Smooth muscle cell (in vitro differentiated cells): ENCODE measurements at regions not wholly inside any gene's neighbourhood (a gene's known extent, or its start where the extent isn't known, plus 50 kb on each side); places are given as distances from the start of the nearest gene placed in this dataset.

ENCODE experiments used
- DNase-seq: peaks from one replicate; lab custom pipeline; 2025; ENCODE audit not compliant: unreplicated experiment; lab: John Stamatoyannopoulos, UW
- H2AFZ ChIP-seq: fragments of 200-600 bp; sonication (generic); 2 replicates; pipeline ENCODE4 v1.6.0; 2016; ENCODE audit warnings: antibody characterized with exemption, low read depth, mild to moderate bottlenecking
- H3F3A ChIP-seq: fragments of 200-600 bp; sonication (generic); 2 replicates; pipeline ENCODE4 v1.6.0; 2017; ENCODE audit warnings: antibody characterized with exemption, low read depth
- H3K27ac ChIP-seq: fragments of 200-600 bp; sonication (generic); 2 replicates; pipeline ENCODE4 v1.5.1; 2016; ENCODE audit warnings: low read depth, mild to moderate bottlenecking
- H3K27me3 ChIP-seq: fragments of 200-600 bp; sonication (generic); 2 replicates; pipeline ENCODE4 v1.6.1; 2016; ENCODE audit warnings: low read depth, mild to moderate bottlenecking
- H3K36me3 ChIP-seq: fragments of 200-600 bp; sonication (generic); 2 replicates; pipeline ENCODE4 v1.5.1; 2016; ENCODE audit warnings: low read depth
- H3K4me1 ChIP-seq: fragments of 200-600 bp; sonication (generic); 2 replicates; pipeline ENCODE4 v1.5.1; 2016; ENCODE audit warnings: low read depth
- H3K4me2 ChIP-seq: fragments of 200-600 bp; sonication (generic); 2 replicates; pipeline ENCODE4 v1.6.0; 2016; ENCODE audit warnings: mild to moderate bottlenecking
- H3K4me3 ChIP-seq: fragments of 200-600 bp; sonication (generic); 2 replicates; pipeline ENCODE4 v1.5.1; 2016; ENCODE audit warnings: mild to moderate bottlenecking
- H3K79me2 ChIP-seq: fragments of 200-600 bp; sonication (generic); 2 replicates; pipeline ENCODE4 v1.6.0; 2016; ENCODE audit warnings: low read depth, mild to moderate bottlenecking
- H3K9ac ChIP-seq: fragments of 200-600 bp; sonication (generic); 2 replicates; pipeline ENCODE4 v1.6.0; 2016; ENCODE audit warnings: low read depth
- H3K9me3 ChIP-seq: fragments of 200-600 bp; sonication (generic); replicated peaks from 2 replicates; pipeline ENCODE4 v1.5.1; 2016; ENCODE audit warnings: low read depth
- H4K20me1 ChIP-seq: fragments of 200-600 bp; sonication (generic); 2 replicates; pipeline ENCODE4 v1.6.0; 2016; ENCODE audit warnings: low read depth
- WGBS: methylation state at CpG from one replicate; pipeline ENCODE4 v1.1.7; 2016; ENCODE audit warnings: low lambda C conversion rate; 5-methylcytosine and 5-hydroxymethylcytosine counted together
- TF ChIP-seq, protein P1 (sequence below): fragments of 200-600 bp; sonication (generic); IDR thresholded peaks from 2 replicates; pipeline ENCODE4 v1.5.1; 2017; ENCODE audit warnings: borderline replicate concordance, mild to moderate bottlenecking, antibody characterized with exemption; ENCODE audit not compliant: insufficient read depth, poor library complexity, severe bottlenecking

DNA sequence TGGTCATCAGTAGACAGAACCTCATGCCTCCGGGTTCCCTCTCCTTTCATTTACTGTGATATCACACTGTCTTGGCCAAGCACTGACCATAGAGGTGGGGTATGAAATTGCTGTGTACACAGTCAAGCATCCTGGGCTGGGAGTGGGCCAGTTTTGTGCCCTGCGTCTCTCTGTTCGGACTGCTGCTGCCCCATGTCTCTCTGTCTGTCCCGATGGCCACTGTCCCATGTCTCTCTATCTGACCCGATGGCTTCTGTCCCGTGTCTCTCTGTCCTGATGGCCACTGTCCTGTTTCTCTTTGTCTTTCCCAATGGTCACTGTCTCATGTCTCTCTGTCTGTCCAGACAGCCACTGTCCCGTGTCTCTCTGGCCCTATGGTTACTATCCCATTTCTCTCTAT lies 164.9 kb downstream of the ARL4C start:
- no peaks in the 10 kb centered on the region for H3K79me2 ChIP-seq
- H3K36me3 ChIP-seq: no peaks in the 10 kb centered on the region
- H2AFZ ChIP-seq: no peak overlapping the region
- no peaks in the 10 kb centered on the region for H4K20me1 ChIP-seq
- no peak overlapping the region for H3K4me3 ChIP-seq
- no peaks in the 10 kb centered on the region for H3K9me3 ChIP-seq
- 94% methylated on average over 7 of the region's 7 CpGs for WGBS
- no peaks in the 10 kb centered on the region for H3K27me3 ChIP-seq
- no peak overlapping the region for H3K27ac ChIP-seq
- DNase-seq: no peak
- H3K9ac ChIP-seq: no peak overlapping the region
- peaks cover 27% of the 10 kb centered on the region for H3F3A ChIP-seq
- H3K4me1 ChIP-seq: peaks cover 20% of the 10 kb centered on the region
- no peak overlapping the region for H3K4me2 ChIP-seq
- TF ChIP-seq, protein P1, sequence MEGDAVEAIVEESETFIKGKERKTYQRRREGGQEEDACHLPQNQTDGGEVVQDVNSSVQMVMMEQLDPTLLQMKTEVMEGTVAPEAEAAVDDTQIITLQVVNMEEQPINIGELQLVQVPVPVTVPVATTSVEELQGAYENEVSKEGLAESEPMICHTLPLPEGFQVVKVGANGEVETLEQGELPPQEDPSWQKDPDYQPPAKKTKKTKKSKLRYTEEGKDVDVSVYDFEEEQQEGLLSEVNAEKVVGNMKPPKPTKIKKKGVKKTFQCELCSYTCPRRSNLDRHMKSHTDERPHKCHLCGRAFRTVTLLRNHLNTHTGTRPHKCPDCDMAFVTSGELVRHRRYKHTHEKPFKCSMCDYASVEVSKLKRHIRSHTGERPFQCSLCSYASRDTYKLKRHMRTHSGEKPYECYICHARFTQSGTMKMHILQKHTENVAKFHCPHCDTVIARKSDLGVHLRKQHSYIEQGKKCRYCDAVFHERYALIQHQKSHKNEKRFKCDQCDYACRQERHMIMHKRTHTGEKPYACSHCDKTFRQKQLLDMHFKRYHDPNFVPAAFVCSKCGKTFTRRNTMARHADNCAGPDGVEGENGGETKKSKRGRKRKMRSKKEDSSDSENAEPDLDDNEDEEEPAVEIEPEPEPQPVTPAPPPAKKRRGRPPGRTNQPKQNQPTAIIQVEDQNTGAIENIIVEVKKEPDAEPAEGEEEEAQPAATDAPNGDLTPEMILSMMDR: no peak

DNA sequence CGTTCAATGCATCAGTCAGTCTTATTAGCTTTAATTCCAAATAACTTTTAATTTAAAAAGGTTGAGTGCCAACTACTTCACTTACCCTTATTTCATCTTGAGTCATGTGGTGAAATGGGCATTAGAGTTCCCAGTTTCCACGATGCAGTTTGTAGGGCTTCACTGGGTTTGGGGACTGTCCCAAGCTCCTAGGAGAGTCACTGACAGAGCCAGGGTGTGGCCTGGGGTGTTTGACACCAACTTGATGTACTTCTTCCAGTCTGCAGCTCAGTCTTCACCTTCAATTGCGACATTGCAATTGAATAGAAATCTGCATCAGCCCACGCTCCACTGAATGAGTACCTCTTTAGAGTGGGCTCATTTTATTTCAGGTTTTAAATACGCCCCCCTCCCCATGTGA lies 165.3 kb downstream of the ARL4C start:
- Histone ChIP-seq H3K9me3 (no peaks in the 10 kb centered on the region), H3F3A (peaks cover 26% of the 10 kb centered on the region), H3K36me3 (no peaks in the 10 kb centered on the region), H3K79me2 (no peaks in the 10 kb centered on the region), H3K27ac (no peak overlapping the region), H3K9ac (no peak overlapping the region), H3K27me3 (no peaks in the 10 kb centered on the region), H2AFZ (no peak overlapping the region), H4K20me1 (no peaks in the 10 kb centered on the region), H3K4me1 (peaks cover 20% of the 10 kb centered on the region), H3K4me3 (no peak overlapping the region), H3K4me2 (no peak overlapping the region)
- TF ChIP-seq, protein P1: no peak
- 97% methylated on average over 5 of the region's 5 CpGs for WGBS
- DNase-seq: no peak

DNA sequence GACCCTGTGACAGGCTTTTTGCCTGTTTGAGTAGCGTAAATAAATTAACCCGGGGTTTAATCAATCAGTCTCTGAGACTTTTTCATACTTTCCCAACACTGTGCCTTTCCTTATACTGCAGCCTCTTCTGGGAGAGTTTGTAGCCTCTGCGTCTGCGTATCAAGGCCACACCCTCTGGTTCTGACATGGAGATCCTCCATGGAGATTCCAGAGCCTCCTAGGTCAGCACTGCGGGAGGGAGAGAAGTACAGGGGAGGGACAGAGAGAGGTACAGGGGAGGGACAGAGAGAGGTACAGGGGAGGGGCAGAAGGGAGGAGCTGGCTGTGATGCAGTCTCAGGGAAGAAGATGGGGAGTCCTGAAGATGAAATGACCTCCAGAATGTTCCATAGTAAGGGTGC lies 166.0 kb downstream of the ARL4C start:
- H3K4me3 ChIP-seq: no peak overlapping the region
- peaks cover 20% of the 10 kb centered on the region for H3F3A ChIP-seq
- no peak for DNase-seq
- H3K27me3 ChIP-seq: no peaks in the 10 kb centered on the region
- H3K9ac ChIP-seq: no peak overlapping the region
- TF ChIP-seq, protein P1: no peak
- no peaks in the 10 kb centered on the region for H3K9me3 ChIP-seq
- WGBS: 68% methylated on average over 5 of the region's 5 CpGs
- H3K36me3 ChIP-seq: no peaks in the 10 kb centered on the region
- peaks cover 20% of the 10 kb centered on the region for H3K4me1 ChIP-seq
- H3K79me2 ChIP-seq: no peaks in the 10 kb centered on the region
- no peak overlapping the region for H3K27ac ChIP-seq
- H2AFZ ChIP-seq: no peak overlapping the region
- H3K4me2 ChIP-seq: no peak overlapping the region
- H4K20me1 ChIP-seq: no peaks in the 10 kb centered on the region

DNA sequence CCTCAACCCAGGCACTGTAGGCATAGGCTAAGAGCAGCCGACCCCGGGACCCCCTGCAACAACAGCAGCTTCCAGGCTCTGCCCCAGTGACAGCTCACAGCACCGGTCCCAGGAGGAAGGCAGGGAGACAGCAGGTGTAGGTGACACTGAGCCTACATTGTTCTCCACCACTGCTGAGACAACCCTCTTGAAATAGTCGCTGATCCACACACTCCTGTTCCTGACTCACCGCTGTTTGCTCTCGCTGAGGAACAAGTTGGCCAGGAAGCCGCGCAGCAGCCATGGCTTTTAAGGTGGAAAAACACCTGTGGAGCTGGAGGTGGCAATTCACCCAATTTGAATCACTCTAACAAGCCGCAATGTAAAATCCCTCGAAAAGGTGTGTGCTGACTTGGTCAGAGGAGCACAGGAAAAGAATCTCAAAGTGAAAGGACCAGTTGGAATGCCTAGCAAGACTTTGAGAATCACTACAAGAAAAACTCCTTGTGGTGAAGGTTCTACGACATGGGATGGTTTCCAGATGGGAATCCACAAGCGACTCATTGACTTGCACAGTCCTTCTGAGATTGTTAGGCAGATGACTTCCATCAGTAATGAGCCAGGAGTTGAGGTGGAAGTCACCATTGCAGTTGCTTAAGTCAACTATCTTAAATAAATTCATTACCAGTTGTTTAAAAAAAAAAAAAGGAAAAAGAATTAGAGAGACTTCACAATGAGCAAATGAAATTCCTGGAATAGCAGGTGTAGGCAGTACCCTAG lies 167.5 kb downstream of the ARL4C start:
- Histone ChIP-seq H3K36me3 (no peaks in the 10 kb centered on the region), H3K4me2 (no peak overlapping the region), H3K4me1 (peaks cover 15% of the 10 kb centered on the region), H3K9me3 (no peaks in the 10 kb centered on the region), H3K27me3 (no peaks in the 10 kb centered on the region), H4K20me1 (no peaks in the 10 kb centered on the region), H3K9ac (no peak overlapping the region), H2AFZ (no peak overlapping the region), H3K4me3 (no peak overlapping the region), H3K27ac (no peak overlapping the region), H3F3A (peaks cover 8% of the 10 kb centered on the region), H3K79me2 (no peaks in the 10 kb centered on the region)
- WGBS: 87% methylated on average over 12 of the region's 12 CpGs
- DNase-seq: no peak
- TF ChIP-seq, protein P1: no peak
